Transverse colon (tissue), 4 donors: ENCODE measurements at regions not wholly inside any gene's neighbourhood (a gene's known extent, or its start where the extent isn't known, plus 50 kb on each side); places are given as distances from the start of the nearest gene placed in this dataset.

ENCODE experiments used
- CTCF ChIP-seq, 5 experiments: fragments of 200-600 bp in 3 of 5; fragments of 450-650 bp in 2 of 5; sonication (generic) in 3 of 5; IDR thresholded peaks; 1 replicate in 2 of 5; 2 replicates in 3 of 5; pipeline ENCODE4 v1.5.1; 2016 to 2017; ENCODE audit warnings: antibody characterized with exemption in 5 of 5, inconsistent platforms in 3 of 5, mild to moderate bottlenecking in 2 of 5, moderate library complexity in 1 of 5
- POLR2A ChIP-seq: fragments of 450-650 bp; IDR thresholded peaks from one replicate; pipeline ENCODE4 v1.6.1; 2016; ENCODE audit warnings: antibody characterized with exemption, mild to moderate bottlenecking, moderate library complexity
- POLR2AphosphoS5 ChIP-seq, 3 donors: sonication (generic); formaldehyde crosslinking; IDR thresholded peaks; one replicate each; pipeline ENCODE4 v1.6.1; 2016; ENCODE audit warnings: antibody characterized with exemption in 3 of 3

DNA sequence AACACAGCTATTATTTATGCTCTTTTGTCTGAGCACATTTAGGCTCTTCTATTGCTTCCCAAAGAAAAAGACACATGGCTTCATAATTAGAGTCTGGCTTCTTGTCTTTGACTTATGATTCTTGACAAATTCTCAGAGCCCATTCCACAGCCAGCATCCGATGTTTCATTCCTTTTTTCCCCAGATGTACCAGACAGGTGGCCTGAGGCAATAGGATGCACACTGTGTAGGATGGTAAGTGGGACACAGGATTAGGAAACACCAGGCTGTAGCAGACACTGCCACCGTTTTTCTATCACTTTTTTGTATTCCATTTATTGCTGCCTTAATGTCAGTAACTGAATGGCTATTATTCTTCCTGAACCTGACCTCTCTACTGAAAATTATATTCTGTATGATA, 188.9 kb upstream of the CDIN1 start:
- TF ChIP-seq POLR2A (no peak), CTCF (IDR thresholded peaks at IDR 0.05) (no peak), POLR2AphosphoS5 (IDR thresholded peaks at IDR 0.05) (no peak)
